HL-60 (cell line): ENCODE measurements at regions not wholly inside any gene's neighbourhood (a gene's known extent, or its start where the extent isn't known, plus 50 kb on each side); places are given as distances from the start of the nearest gene placed in this dataset.

Source experiments
- GABPA ChIP-seq: IDR thresholded peaks from 2 replicates; pipeline ENCODE4 v1.6.1; 2012; ENCODE audit warnings: low read depth
- POLR2AphosphoS5 ChIP-seq: IDR thresholded peaks from 2 replicates; pipeline ENCODE4 v1.6.1; 2012; ENCODE audit warnings: low read depth
- SPI1 ChIP-seq: IDR thresholded peaks from 2 replicates; pipeline ENCODE4 v1.6.1; 2012; ENCODE audit warnings: low read depth, mild to moderate bottlenecking, borderline replicate concordance
- TF ChIP-seq, protein P1 (sequence below): IDR thresholded peaks from one replicate; pipeline ENCODE4 v1.5.1; 2011; ENCODE audit warnings: low read length, control low read depth, inconsistent platforms; ENCODE audit not compliant: insufficient read depth
- TF ChIP-seq, protein P2 (sequence below): IDR thresholded peaks from 2 replicates; pipeline ENCODE4 v1.6.1; 2012; ENCODE audit warnings: low read depth; ENCODE audit not compliant: insufficient replicate concordance

- TF ChIP-seq, protein P1, sequence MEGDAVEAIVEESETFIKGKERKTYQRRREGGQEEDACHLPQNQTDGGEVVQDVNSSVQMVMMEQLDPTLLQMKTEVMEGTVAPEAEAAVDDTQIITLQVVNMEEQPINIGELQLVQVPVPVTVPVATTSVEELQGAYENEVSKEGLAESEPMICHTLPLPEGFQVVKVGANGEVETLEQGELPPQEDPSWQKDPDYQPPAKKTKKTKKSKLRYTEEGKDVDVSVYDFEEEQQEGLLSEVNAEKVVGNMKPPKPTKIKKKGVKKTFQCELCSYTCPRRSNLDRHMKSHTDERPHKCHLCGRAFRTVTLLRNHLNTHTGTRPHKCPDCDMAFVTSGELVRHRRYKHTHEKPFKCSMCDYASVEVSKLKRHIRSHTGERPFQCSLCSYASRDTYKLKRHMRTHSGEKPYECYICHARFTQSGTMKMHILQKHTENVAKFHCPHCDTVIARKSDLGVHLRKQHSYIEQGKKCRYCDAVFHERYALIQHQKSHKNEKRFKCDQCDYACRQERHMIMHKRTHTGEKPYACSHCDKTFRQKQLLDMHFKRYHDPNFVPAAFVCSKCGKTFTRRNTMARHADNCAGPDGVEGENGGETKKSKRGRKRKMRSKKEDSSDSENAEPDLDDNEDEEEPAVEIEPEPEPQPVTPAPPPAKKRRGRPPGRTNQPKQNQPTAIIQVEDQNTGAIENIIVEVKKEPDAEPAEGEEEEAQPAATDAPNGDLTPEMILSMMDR, result no peak
- TF ChIP-seq, protein P2, sequence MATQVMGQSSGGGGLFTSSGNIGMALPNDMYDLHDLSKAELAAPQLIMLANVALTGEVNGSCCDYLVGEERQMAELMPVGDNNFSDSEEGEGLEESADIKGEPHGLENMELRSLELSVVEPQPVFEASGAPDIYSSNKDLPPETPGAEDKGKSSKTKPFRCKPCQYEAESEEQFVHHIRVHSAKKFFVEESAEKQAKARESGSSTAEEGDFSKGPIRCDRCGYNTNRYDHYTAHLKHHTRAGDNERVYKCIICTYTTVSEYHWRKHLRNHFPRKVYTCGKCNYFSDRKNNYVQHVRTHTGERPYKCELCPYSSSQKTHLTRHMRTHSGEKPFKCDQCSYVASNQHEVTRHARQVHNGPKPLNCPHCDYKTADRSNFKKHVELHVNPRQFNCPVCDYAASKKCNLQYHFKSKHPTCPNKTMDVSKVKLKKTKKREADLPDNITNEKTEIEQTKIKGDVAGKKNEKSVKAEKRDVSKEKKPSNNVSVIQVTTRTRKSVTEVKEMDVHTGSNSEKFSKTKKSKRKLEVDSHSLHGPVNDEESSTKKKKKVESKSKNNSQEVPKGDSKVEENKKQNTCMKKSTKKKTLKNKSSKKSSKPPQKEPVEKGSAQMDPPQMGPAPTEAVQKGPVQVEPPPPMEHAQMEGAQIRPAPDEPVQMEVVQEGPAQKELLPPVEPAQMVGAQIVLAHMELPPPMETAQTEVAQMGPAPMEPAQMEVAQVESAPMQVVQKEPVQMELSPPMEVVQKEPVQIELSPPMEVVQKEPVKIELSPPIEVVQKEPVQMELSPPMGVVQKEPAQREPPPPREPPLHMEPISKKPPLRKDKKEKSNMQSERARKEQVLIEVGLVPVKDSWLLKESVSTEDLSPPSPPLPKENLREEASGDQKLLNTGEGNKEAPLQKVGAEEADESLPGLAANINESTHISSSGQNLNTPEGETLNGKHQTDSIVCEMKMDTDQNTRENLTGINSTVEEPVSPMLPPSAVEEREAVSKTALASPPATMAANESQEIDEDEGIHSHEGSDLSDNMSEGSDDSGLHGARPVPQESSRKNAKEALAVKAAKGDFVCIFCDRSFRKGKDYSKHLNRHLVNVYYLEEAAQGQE, result no peak
- no peak for TF ChIP-seq POLR2AphosphoS5
- no peak for TF ChIP-seq GABPA
- no peak for TF ChIP-seq SPI1
Measured at GRCh38 chr5:67417839-67418238, 221.2 kb upstream of the CD180 start.
